ENCODE measurements at regions not wholly inside any gene's neighbourhood (a gene's known extent, or its start where the extent isn't known, plus 50 kb on each side); places are given as distances from the start of the nearest gene placed in this dataset.
A peak's percentile ranks its signal among the peaks of the same experiment; 100 is the strongest.
"Not testable (repeated sequence)": the region's sequence is repeated elsewhere in the genome, so short reads cannot be mapped to it uniquely, and the experiment has no call there.

DNA sequence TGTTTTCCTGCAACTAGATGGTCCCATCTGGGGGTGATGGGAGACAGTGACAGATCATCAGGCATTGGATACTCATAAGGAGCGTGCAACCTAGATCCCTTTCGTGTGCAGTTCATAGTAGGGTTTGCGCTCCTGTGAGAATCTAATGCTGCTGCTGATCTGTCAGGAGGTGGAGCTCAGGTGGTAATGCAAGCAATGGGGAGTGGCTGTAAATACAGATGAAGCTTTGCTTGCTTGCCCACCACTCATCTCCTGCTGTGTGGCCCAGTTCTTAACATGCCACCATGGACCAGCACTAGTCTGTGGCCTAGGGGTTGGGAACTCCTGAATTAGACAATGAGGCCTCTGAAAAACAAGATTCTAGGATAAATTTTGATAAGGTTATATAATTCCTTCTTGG lies 430.6 kb downstream of the KCNJ2 start:
- DNase-seq, result not testable (repeated sequence)

DNA sequence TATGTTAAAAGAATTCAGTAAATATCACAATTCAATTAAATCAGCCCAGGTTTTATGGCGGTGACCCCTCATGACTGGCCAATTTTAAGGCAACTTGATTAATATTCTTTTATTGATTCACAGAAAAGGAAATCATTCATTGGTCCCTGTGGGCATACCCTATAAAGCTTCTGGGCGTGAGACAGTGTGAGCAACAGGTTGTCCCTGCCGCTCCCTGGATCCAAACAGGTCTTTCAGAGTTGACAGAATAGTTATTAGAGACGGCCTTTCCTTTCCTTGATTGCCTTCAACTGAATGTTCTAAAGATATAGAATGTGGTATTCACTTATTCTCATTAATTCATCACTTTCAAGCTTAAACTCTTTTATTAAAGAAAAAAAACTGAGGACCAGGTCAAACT lies 433.9 kb downstream of the KCNJ2 start:
- DNase-seq, result no peak

DNA sequence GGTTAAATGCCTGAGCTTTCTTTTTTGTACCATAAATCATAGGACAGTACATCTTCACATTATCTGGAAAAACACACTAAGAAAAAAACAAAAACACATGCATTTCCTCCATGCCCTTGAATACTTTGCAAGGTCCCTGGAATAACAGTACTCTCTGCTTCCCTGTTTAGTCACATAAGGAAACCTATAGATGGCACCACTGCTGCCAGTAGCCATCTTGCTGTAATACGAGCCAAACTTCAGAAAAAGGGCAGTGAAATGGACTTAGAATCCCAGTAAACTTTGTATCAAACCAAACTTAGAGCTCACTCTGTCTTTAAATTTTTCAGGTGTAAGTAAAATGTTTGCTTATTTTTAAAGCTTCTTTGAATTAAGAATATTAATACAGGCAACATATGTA lies 435.5 kb downstream of the KCNJ2 start:
- DNase-seq, result no peak

DNA sequence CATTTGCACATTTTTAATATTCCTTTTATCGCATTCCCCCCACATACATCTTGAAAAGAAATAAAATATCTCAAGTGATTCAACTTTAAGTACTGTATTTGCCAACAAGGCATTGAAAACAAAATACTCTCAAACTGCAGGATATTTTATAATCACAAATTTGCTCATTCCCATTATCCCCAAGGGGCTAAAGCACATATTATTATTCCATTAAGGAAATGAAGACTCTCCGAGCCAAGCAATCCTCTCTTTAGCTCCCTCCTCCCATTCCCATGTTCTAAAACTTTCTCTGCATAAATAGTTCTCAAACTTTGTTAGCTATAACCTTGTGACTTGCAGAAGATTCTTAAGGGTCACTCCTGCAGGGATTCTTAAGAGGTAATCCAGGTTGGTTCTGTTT lies 436.8 kb downstream of the KCNJ2 start:
- DNase-seq, result no peak

DNA sequence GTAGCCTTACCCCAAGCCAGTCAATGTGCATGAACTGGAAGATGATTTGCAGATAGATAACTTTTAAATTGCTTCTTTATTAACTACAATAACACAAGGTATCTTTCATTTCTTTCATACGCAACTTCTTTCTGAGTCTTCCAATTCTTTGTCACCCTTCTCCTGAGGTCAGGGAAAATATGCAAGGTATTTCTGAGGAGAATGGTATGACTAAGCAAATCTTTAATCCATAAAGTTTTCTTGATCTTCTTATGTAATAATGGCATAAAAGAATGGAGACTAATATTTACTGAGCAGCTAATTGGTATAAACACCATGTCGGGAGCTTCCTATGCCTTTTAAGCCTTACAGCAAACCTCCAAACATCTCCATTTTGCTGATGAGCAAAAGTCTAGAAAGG lies 438.9 kb downstream of the KCNJ2 start:
- no peak for DNase-seq

DNA sequence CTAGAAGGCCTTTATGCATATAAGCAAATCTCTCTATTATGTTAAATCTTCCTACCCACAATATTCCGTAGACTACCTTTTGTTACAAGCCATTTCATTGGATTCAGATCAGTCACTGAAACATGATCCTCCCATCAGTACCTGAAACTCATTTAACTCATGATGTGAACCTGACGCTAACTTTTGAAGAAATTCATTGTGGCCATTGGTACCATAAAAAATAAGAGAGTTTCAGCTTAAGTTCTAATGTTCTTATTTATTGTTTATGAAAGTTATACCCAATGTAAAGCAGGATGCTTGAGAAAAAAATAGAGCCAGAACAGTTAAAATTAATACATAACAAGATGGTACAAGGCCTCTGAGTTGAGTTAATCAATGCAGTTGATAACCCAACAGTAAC lies 439.6 kb downstream of the KCNJ2 start:
- no peak for DNase-seq

DNA sequence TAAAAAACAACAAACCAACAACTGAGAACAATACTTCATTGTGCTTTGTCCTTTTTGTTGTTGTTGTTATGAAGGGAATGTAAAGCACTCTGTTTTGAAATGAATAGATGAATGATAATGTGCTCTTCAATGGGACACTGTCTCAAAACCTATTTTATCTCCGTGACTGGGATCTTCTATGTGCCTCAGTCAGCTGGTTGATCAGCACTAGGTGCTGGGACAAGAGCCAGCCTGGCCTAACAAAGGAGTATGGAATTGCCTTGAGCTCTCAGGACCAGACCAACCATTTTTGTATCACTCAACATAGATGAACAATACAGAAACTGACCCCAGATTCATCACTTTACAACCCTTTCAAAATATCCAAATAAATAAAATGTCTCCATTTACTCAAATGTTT lies 440.2 kb downstream of the KCNJ2 start:
- DNase-seq, result no peak

DNA sequence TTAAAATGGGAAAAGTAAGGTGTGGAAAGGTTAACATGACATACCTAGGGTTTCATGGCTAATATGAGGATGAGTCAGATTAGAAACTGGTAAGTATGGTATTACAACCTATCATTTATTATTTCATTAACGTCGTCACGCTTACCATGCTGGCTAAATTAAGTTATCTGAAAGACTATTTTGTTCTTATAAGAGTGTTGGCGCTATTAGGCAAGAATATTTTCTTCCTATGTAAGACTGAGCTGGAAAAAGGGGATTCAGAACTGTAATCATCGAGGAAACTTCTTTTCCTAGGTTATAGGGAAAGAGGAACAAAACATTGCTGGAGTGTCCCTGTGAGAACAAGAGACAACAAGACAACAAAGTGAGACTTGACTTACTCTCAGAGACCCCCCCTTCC lies 440.8 kb downstream of the KCNJ2 start:
- DNase-seq, result no peak

DNA sequence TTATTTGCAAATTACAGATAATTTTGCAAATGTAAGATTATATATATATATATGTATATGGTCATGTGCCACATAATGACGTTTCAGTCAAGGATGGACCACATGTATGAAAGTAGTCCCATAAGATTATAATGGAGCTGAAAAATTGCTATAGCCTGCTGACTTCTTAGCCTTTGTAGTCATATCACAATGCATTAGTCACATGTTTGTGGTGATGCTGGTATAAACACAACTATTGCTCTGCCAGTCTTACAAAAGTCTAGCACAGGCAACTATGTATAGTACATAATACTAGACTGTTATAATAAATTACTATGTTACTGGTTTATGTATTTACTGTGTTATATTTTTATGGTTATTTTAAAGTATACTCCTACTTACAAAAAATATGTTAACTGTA lies 444.3 kb downstream of the KCNJ2 start:
- DNase-seq, result no peak

DNA sequence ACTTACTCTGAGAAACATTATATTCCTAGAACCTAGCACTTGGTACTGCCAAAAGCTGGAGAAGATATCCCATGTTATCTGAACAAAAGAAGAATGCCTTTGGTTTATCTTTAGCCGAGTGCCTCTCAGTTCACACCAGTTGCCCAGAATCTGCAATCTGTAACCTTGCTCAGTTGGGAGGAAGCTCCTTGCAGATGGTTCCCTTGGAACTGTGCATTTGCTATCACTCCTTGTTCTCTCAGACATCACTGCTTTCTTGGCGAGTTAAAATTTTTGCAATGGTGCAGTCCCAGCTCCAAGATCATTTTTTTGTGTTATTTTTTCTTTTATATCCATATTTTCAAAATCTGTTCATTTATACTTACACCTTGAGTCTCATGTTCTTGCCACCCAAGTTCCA lies 446.5 kb downstream of the KCNJ2 start:
- no peak for DNase-seq

DNA sequence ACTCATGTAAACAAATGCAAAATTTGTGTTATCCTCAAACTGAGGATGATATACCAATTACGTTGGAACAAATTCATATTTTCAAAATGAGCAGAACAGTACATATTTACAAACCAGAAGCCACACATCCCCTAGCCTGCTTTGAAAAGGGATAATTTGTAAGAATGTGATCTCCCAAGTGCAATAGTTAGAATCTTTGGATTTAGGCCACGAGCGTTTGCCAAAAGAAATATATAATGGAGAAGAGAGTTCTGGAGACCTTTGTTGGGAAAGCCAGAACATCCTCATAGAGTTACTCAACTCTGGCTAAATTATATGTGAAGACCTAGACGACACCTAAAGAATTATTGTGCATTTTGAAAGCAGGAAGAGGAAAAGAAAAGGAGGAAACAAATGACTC lies 449.3 kb downstream of the KCNJ2 start:
- DNase-seq, result no peak

DNA sequence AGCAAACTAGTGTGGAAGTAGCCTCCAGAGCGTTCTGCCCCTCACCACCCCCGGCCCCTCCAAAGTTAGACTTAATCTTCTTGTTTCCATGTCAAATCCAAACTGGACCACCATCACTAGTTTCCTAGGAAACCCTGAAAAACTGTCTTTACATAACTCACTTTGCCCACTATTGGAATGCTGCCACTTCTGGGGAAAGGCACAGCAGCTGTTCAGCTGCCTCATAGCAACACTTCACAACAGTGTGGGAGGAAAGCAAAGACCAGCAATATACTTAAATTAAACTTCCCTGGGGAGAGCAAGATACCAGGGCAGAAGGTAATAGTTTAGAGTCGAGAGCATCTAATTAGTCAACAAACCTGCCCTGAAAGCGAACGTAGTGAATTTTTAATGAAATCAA lies 452.2 kb downstream of the KCNJ2 start:
- peak in 1 of 2 experiments; percentile 12 for DNase-seq

DNA sequence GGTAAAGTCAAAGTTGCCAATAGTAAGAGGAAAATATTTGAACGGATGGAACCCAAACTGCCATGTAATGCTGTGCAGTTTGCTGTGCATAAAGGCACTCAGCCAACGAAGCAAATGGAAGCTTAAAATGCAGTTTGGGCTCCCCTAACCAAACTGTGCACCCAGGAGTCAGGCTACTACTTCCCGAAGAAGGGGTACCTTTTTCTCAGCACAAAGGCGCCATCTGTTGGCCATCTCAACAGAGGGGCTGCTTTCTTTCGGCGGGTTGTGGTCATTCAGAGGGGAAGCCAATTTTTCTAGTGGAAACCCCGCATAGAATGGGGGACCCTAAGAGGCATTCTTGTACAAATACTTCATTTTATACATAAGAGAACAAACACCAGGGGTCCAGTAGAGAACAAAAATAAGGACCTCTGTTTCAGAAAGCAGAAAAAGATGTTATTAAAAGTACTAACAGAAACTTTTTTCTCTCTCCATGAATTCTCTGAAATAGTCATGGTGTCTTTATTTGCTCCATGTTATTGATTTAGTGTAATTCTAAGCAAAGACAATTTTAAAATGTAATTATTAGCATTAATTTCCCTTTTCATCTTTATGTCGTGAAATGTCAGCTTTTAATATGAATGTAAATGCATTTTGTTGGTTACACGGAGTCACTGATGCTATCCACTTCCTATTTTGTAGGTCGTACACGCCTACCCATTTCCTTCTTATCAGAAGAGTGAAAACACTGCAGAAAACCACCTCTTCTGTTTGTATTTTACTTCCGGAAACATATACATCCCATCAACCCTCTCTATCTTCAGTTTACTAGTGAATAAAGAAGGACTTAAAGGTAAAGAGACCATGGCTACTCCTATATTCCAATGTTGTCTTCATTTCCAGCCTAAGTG lies 453.3 kb downstream of the KCNJ2 start:
- peak; percentile 37 to 39 for DNase-seq

DNA sequence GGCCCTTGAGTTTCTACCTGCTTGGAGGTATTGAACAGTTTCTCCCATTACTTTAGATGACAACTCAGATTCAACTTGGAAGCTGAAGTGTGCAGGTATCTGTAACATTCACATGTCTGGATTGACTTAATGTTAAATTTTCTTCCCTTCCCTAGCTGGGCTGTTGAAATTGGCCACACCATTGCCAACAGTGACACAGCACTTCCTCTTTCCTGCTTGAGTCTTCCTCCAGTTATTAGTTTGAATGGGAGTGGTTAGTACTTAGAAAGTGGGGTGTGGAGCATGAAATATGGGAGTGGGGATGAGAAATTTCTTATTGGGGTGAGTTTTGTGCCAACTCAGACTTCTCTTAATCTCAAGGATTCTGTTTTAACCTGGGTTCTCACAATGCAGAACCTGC lies 454.9 kb downstream of the KCNJ2 start:
- no peak for DNase-seq

DNA sequence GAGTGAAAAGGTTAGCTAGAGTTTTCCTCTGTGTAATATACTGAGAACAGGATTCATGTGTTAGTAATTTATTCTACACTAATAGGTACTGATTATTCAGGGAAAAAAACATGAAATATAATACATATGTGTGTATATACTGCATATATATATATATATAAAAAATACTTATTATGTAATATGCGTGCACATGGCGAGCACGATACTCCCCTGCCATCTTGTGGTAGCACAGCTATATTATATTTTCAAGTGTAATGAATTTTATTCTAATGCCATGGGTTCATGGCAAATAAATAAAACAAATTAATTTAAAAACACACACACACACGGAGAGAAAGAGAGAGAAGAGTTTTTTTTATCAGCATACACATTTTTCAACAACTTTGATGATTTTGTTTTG lies 460.6 kb downstream of the KCNJ2 start:
- peak in 1 of 2 experiments; percentile 10 for DNase-seq

DNA sequence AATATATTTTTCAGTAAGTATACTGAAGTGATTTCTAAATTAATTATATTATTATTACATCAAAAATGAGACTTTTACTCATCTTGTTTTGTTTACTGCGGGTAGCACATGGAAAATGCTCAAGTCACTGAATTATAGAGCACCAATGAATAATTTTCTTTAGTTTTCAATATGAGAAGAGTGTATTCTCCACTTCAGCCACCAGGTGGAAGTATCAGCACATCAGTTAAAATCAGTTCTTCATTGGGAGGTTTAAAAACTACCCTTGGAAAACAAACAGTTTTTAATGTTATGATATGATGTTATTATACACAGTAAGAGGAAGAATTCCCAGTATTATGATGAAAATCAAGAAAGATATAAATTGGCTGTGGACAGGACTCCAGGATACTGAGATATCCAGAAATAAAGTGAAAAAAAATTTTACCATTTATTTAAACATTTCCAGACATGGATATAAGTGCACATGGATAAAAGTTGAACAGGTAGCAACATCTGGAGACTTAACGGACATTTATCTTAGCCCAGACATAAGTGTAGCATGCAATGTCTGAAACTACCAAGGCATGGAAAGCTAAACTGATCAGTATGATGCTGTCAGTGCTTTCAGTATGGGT lies 467.3 kb downstream of the KCNJ2 start:
- DNase-seq, result peak; percentile 16 to 21

DNA sequence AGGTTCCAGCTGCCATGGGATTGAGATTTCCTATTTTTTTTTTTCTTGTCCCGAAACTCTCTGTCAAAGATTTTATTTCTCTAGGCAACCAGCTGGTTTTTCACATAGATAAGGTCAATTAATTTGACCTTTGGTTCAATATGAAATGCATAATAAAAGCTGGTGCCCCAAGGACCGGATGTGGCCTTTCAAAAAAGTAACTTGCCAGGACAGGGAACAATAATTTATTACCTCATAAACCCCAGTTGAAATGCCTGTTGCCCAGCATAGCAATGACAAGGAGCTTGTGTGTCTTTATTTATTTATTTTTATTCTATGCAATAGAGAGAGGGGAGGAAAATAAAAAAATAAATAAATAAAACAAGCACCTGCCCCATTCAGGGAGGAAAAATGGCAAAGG lies 472.7 kb downstream of the KCNJ2 start:
- DNase-seq, result no peak

DNA sequence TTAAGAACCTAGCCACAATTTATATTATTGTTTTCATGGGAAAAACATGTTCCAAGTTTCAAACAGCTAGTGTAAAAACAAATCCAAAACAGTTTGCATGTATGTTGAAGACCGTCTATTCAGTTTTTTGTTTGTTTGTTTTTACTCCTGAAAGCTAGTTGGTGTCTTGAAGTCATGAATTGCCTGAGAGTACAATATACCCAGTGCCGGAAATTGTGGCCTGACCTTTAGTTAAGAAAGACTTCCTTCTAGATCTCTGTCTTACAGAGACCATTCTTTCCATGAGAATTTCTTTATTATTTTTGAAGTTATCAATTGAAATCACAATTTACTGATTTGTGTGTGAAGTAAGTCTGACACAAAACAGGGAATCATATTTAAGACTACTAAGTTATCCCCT lies 474.8 kb downstream of the KCNJ2 start:
- no peak for DNase-seq

DNA sequence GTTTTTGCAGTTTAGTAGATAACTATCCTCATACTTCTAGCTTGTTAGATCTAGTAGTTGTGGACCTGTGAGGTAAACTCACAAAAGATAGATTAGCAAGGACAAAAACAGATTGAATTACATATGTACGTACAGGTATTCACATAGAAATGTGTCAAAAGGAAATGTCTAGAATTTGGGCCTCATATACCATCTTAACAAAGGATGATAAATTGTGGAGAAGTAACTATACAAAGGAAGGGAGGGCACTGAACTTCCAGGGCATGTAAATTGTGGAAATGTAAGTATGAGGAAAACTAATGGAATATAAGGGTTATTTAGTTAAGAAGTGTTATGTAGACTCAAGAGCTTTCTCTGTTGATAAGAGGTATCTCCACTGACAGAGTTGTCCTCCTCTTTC lies 477.3 kb downstream of the KCNJ2 start:
- no peak for DNase-seq

DNA sequence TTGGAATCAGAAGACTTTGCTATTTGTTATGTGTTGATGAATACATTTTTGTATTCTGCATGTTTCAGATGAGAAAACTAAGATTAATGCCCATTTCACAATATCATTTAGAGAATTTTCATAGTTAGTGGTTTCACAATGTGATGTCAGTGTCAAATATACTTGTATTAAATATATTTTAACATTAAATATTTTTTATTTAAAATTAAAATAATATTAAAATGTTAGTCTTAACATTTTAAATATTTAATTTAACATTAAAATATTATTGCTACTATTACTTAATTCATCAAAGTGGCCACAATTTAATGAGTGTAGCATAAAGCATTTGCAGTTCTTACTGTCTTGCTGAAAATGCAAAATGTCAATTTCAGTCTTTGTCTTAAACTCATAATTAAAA lies 478.8 kb downstream of the KCNJ2 start:
- no peak for DNase-seq

DNA sequence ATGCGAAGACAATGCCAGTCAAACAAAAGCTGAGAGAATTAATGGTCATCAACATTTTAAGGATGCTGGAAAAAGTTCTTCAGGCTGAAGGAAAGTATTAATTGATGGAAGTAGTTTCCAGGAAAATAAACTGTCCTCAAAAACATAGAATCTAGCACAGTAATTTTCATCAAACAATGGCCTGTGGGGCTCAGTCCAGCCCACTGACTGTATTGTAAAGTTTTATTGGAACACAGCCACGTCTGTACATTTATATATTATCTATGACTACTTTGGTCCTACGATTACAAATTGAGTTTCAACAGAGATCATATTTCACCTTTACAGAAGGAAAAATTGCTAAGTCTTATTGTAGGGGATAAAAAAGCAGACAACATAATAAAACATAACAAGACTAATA lies 484.5 kb downstream of the KCNJ2 start:
- no peak for DNase-seq

DNA sequence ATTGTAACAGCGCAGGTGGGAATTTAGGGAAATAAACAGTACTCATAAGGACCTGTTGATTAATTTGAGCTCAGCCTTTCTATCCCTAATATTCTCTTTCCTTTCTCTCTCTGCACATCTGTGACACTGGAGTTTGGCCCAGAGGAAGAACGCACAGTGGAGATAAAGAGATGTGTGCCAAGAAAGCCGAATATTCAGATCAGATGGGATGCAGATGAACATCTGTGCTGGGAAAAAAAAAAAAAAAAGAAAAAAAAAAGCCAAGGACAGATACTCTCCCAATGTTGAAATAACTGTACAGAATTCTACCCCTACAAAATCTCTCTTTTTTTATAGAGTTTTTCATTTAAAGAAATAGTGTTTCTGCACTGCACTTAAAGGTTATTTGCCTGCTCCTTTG lies 485.4 kb downstream of the KCNJ2 start:
- no peak for DNase-seq

DNA sequence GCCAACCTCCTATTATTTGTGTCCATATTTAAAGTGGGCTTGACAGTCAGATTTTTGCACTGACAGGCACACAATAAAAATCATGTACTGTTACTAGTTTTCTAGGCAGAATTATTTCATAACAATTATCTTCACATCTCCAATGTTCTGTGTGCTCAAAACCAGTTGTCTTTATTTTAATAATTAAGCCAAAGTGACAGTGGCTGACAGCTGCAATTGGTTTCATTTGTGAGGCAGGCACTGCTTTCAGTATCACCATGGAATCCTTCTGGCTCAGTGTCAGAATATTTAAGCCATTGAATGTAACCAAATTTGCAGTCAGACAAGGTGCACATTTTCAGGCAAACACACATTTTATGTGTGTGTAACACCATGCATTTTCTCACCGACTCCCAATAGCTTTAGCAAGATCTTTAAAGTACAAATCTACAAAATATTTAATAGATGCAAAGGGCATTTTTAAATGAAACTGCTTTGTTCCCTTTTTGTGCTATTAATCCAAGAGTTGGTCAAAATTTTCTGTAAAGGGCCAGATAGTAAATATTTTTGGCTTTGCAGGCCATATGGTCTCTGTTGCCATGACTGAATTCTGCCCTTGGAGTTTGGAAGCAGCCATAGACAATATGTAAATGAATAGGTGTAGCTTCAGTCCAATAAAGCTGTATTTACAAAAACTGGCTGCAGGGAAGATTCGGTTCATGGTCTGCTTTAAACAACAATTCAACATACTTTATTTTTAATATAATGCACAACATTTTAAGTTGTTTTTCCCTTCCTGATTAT lies 486.0 kb downstream of the KCNJ2 start:
- no peak for DNase-seq

DNA sequence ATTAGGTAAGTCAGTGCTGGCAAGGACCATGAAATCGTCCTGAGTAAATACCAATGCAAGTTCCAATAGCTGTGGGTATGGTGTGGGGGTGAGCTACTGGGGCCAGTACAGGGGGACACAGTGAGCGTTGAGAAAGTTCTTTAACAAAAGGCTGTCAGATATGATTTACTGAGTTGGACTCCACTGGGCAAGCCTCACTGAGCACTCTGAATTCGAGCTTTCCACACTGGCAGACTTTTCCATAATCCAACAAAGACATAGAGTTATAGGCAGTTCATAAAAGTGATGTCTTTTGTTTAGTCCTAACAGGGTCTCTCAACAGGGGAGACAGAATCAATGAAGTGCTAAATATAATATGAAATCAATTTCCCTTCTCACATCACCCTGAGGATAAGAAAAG lies 489.0 kb downstream of the KCNJ2 start:
- DNase-seq, result no peak
